ENCODE measurements at regions not wholly inside any gene's neighbourhood (a gene's known extent, or its start where the extent isn't known, plus 50 kb on each side); places are given as distances from the start of the nearest gene placed in this dataset.
"Not testable (repeated sequence)": the region's sequence is repeated elsewhere in the genome, so short reads cannot be mapped to it uniquely, and the experiment has no call there.

- not testable (repeated sequence) for DNase-seq
Observed at GRCh38 chr7:112689466-112690177, 100.6 kb downstream of the TMEM168 start.

- no peak for DNase-seq
Observed at GRCh38 chr7:112692333-112692732, 97.9 kb downstream of the TMEM168 start.

GRCh38 chr7:112697211-112697610 lies 93.0 kb downstream of the TMEM168 start:
- not testable (repeated sequence) for DNase-seq

- no peak for DNase-seq
Observed at GRCh38 chr7:112699725-112700513, 90.3 kb downstream of the TMEM168 start.

- DNase-seq = no peak
Observed at GRCh38 chr7:112701456-112701855, 88.7 kb downstream of the TMEM168 start.

GRCh38 chr7:112707655-112708054 lies 82.5 kb downstream of the TMEM168 start:
- DNase-seq = no peak

- no peak for DNase-seq
Observed at GRCh38 chr7:112708236-112708635, 82.0 kb downstream of the TMEM168 start.
